AG09319 (cell line): ENCODE measurements at regions not wholly inside any gene's neighbourhood (a gene's known extent, or its start where the extent isn't known, plus 50 kb on each side); places are given as distances from the start of the nearest gene placed in this dataset.
A peak's percentile ranks its signal among the peaks of the same experiment; 100 is the strongest.
"Not testable (repeated sequence)": the region's sequence is repeated elsewhere in the genome, so short reads cannot be mapped to it uniquely, and the experiment has no call there.

Experiments used
- DNase-seq: peaks from one replicate; pipeline ENCODE4 v3.0.0-alpha.2; 2010; ENCODE audit warnings: low read depth; ENCODE audit errors: extremely low read depth
- CTCF ChIP-seq: IDR thresholded peaks from 2 replicates; pipeline ENCODE4 v1.5.1; 2011; ENCODE audit warnings: low read depth, mild to moderate bottlenecking, inconsistent platforms, low read length, moderate library complexity

- TF ChIP-seq CTCF: no peak
Measured at GRCh38 chrX:106467422-106467821, 144.4 kb upstream of the RADX start.

DNA sequence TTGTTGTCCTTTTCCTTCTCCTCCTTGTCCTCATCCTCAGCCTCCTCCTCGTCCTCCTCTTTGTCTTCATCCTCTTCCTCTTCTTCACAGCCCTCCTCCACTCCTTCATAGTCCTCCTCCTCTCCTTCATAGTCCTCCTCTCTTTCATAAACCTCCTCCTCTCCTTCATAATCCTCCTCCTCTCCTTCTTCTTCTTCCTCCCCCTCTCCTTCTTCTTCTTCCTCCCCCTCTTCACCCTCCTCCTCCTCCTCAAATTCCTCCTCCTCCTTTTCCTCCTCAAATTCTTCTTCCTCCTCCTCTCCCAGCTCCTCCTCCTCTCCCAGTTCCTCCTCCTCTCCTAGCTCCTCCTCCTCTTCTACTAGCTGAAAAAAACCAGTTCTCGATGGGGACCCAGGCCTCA, 143.8 kb upstream of the RADX start:
- no peak for TF ChIP-seq CTCF
- no peak for DNase-seq

More at GRCh38 chrX:106467422-106467821, 144.4 kb upstream of the RADX start:
- DNase-seq: no peak

- DNase-seq: no peak
- TF ChIP-seq CTCF: no peak
Measured at GRCh38 chrX:106468433-106468832, 143.3 kb upstream of the RADX start.

- no peak for TF ChIP-seq CTCF
- no peak for DNase-seq
Measured at GRCh38 chrX:106479920-106480319, 131.9 kb upstream of the RADX start.

GRCh38 chrX:106481341-106481740, 130.4 kb upstream of the RADX start:
- DNase-seq: no peak
- TF ChIP-seq CTCF: peak; percentile 70

GRCh38 chrX:106484233-106484632, 127.5 kb upstream of the RADX start:
- no peak for TF ChIP-seq CTCF

DNA sequence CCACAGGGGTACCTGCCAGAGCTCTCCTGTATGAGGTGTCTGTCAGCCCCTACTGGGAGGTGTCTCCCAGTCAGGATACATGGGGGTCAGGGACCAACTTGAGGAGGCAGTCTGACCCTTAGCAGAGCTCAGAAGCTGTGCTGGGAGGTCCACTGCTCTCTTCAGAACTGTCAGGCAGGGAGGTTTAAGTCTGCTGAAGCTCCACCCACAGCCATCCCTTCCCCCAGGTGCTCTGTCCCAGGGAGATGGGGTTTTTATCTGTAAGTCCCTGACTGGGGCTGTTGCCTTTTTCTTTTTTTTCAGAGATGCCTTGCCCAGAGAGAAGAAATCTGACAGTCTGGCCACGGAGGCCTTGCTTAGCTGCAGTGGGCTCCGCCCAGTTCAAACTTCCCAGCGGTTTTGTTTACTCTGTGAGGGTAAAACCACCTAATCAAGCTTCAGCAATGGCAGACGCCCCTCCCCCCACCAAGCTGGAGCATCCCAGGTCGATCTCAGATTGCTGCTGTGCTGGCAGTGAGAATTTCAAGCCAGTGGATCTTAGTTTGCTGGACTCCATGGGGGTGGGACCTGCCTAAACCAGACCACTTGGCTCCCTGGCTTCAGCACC, 118.5 kb upstream of the RADX start:
- DNase-seq: not testable (repeated sequence)

More at GRCh38 chrX:106484233-106484632, 127.5 kb upstream of the RADX start:
- DNase-seq: no peak

GRCh38 chrX:106499473-106499872, 112.3 kb upstream of the RADX start:
- DNase-seq: no peak
- no peak for TF ChIP-seq CTCF
